Stimulated activated CD4-positive, alpha-beta T cell treated with anti-CD3 and anti-CD28 coated beads, Interleukin-15, amount 100 ng/mL, for 1 hour (primary cell): ENCODE measurements at regions not wholly inside any gene's neighbourhood (a gene's known extent, or its start where the extent isn't known, plus 50 kb on each side); places are given as distances from the start of the nearest gene placed in this dataset.

ENCODE experiments used
- DNase-seq, 2 donors: peaks; one replicate each; pipeline ENCODE4 v3.0.0-alpha.2; 2020; ENCODE audit warnings: low read depth in 1 of 2, low spot score in 1 of 2

DNA sequence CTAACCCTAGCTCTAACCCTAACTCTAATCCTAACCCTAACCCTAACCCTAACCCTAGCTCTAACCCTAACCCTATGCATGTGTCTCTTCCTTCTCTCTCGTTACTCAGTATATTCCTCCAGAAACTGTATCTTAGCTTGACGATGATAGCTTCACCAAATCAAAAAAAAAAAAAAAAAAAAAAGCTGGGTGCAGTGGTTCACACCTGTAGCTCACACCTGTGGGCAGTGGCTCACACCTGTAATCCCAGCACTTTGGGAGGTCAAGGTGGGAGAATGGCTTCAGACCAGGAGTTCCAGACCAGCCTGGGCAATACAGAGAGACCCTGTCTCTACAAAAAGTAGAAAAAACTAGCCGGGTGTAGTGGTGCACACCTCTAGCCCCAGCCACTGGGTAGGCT lies 414.0 kb downstream of the GATA3 start:
- no peak for DNase-seq

DNA sequence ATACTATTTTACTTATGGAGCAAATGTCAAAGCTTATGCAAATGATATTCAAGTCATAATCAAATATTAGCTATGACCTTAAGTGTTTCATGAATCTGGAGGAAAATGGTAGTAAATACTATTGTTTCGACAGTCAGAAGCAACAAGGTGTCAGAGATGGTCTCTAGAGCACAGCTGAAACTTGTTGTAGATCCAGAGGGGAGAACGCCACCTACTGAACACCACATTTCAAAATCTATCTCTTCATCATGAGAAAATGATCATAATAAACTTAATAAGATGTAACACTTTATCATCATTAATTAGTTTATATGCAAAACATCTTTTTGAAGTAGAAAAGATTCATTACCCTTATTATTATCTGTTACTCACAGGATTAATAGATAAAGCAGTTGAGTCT lies 418.7 kb downstream of the GATA3 start:
- no peak for DNase-seq

DNA sequence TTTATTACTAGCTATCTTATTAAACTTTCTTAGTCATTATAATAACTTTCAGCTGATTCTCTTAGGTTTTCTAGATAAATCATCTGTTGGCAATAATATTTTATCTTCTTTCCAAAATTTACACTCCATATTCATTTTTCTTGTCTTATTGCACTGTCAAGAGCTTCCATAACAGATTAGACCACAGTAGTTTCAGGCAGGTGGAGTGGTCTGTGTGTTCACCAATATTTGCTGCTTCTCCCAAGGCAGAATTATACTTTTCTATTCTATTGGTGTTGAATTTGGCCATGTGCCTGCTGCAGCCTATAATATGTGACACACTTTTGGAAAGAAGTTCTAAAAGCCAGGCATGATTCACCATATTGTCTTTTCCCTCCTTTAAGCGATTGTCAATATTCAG lies 422.8 kb downstream of the GATA3 start:
- no peak for DNase-seq

DNA sequence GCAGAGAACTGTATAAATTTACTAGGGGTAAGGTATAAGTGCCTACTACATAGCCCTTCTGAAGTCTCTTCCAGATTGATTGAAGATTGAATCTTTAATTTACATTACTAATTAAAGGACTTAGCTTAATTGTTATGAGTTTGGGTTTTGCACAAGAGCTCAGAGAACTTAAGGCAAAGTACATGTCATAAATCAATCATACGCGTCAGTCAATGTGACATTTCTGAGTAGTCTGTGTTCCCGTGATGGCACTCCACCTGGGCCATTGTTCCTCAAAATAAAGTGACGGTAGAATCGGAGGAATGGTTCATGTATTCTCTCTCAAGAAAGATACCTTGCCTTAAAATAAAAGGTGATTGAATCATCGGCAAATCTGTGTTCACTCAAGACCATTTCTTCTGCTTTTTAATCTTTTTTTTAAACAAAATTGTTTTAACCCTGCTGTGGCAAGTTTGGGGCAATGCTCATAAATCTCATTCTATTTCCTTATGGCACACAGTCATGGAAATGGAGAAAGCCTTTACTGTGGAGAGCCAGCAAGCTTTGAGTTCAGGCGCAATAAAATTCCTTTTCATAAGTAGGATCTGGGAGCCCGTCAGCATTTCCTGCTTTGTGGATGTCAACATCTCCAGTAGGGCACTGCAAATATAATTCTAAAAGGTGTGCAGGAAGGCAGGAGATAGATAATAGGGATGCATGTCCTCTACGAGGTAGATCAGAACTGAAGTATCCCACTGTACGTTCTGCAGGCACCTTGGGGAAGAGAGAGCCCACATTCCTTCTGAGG lies 427.4 kb downstream of the GATA3 start:
- DNase-seq = no peak

DNA sequence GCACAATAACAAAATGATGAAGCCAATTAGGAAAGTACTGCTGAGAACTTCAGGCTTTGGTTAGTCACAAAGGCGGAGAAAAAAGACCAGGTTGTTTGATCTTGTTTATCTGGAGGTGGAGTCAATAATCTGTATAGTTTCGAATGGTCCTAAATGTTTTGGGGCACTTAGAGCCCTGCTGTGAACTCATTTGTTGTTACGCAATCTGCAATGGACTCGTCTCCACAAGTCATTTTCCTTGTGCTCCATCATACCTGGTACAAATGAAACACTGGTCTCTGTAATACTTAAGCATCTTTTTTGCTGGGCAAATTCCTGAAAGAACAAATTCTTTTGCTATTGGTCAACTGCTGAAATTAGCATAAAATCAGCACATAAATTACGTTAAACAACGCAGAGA lies 430.5 kb downstream of the GATA3 start:
- DNase-seq = no peak

DNA sequence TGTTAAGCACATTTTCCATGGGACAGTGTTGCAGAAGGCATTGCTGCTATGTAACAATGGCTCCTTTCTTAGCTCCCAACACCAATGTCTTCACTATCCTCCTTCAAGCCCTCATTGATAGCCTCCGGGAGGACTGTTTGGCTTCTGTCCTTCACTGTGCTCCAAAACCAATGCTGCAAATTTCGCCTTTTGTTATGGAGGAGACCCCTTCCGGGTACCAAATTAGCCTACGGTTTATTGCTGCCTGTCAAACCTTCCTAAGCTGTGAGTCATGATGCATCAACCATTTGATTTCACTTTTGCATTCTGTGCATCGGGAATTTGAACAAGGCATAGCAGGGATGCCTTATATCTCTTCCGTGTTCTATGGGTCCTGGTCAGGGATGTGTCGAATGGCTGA lies 432.9 kb downstream of the GATA3 start:
- no peak for DNase-seq

DNA sequence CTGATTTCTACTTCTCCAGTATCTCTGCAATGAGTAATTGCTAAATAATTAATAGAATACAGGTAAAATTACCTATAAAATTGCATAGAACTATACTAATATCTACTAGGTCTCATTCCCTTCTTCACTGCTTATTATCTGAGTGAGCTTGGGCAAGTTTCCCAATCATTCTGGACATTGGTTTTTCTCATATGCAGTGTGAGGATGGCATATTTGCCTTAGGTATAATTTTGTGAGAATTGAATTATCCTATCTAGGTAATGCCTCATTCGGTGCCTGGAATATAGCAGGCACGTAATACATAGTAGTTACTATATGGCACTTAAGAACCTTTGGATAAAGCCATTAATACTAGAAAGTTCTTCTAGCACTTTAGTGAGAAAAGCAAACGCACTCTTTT lies 434.7 kb downstream of the GATA3 start:
- DNase-seq = no peak

DNA sequence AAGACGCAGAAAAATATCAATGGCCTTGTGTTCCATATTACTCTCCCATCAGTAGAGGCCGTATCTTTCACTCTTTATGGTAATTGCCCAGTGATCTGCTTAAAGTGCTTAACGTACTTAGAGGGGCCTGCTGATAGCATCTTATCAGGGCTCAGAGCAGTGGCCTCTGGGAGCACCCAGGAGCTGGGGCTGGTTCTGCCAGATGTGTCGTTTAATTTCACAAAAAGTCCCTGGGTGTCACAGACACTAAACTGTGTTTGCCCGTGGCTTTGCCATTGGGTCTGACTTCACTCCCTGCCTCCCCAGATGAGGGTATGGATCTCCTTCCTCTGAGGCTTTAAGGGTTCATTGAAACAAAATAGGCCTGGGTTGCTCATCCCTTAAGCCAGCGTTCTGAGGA lies 435.3 kb downstream of the GATA3 start:
- no peak for DNase-seq

DNA sequence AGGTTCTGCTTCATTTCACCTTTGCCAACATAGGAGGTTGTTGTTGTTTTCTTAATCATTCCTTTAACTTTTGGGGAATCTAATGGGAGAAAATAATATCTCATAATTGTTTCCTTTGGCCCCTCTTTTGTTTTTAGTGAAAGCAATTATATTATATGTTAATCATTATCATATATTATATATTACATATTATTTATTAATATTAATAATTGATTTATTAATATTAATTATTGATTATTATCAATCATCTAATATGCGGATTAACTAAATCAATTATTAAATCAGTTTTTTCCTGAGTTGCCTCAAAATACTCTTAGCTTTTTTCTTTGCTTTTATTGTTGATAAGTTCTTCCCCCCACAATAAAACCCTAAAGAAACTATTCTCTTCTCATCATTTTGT lies 443.8 kb downstream of the GATA3 start:
- DNase-seq = no peak

DNA sequence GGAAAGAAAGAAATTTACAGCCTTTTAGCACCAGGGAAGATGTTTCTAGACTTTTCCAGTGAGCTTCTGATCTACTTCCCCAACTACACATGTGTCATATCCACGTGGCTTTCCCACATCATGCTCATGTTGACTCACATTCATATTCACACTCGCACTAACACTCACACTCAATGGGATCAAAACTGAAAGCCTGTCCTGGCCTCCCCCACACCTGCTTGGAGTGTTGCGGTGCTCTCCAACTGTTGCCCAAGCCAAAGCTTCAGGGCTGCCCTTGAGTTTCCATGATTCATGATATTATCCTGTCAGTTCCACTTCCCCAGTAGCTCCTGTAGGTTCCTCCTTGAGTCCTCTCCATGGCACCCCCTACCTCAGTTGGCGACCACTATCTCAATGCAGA lies 444.4 kb downstream of the GATA3 start:
- no peak for DNase-seq

DNA sequence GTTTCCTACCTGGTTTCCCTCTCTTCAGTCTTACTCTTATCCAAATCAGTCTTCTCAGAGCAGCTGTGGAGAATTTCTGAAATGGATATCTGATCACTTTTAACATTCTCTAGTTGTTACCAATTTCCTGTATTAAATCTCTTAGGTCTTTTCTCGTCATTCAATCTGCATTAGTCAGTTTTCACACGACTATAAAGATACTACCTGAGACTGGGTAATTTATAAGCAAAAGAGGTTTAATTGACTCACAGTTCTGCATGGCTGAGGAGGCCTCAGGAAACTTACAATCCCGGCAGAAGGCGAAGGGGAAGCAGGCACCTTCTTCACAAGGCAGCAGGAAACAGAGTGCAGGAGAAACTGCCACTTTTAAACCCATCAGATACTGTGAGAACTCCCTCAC lies 444.8 kb downstream of the GATA3 start:
- no peak for DNase-seq

DNA sequence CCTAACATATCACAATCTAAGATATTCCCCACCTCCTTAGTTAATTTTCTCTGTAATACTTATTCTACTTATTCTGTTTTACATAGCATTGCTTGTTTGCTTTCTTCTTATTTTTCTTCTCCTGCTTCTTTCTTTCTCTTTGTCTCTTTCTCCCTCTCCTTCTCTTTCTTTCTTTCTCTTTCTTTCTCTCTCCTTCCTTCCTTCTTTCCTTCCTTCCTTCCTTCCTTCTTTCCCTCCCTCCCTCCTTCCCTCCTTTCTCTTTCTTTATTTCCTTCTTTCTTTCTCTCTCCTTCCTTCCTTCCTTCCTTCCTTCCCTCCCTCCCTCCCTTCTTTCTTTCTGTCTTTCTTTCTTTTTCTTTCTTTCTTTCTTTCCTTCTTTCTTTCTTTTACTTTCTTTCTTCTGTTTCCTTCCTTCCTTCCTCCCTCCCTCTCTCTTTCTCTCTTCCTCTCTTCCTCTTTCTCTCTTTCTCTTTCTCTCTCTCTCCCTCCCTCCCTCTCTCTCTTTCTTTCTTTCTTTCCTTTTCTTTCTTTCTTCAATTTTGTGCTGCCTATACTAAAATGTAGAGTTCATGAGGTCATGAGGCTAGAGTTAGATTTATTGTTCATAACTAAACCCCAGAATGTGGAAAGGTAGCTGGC lies 445.4 kb downstream of the GATA3 start:
- DNase-seq = no peak

DNA sequence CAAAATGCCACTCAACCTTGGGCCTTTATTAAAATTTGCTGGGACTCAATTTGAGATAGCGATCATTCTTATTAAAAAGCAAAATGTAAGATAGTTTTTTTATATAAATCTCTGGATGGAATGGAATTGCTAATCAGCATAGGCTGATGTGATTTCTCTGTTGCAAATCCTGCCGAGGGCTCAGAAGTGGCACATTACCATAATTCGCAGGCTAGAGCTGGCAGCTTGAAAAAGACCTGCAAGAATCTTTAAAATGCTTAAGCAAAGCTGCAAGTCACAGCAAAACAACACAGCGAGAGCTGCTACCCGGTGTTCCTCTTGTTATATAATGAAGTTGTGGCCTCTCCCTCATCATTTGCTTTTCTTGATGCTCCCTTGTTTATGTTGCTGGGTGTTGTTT lies 448.1 kb downstream of the GATA3 start:
- DNase-seq = no peak

DNA sequence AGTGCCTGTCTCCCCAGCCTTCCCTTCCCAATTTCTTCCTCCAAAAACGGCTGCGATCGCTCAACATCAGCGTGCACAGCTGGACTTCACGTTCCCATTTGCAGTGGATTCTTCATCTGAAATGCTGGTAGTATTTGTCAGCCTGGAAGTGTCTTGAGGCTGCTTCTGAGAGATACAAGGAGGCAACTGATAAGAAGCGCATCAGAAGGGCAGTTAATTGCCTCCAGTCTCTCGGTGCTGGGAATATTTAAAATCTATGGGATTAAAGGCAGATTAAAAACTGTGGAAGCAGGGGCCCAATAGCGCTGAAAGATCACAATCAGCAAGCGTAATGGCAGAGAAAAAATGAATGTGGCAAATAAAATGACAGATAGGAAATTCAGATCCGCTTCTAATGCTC lies 450.0 kb downstream of the GATA3 start:
- DNase-seq = no peak

DNA sequence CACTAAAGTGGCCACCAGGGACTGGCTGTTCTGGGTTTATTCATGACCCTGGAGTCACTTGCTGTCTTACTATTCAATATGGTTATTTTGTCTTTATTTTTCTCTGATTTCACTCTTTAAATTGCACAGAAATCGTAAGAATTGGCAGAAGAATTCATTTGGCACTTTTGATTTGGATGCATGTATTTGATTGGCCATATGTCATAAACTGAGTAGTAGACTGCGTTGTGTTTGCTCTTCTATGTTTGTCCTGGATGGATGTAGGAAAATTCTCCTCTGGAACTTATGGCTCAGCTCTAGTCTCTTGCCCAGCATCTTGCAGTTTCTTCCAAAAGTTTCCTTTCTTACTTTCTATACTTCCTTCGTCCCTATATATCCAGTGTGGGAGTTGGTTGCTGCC lies 452.7 kb downstream of the GATA3 start:
- DNase-seq = no peak

DNA sequence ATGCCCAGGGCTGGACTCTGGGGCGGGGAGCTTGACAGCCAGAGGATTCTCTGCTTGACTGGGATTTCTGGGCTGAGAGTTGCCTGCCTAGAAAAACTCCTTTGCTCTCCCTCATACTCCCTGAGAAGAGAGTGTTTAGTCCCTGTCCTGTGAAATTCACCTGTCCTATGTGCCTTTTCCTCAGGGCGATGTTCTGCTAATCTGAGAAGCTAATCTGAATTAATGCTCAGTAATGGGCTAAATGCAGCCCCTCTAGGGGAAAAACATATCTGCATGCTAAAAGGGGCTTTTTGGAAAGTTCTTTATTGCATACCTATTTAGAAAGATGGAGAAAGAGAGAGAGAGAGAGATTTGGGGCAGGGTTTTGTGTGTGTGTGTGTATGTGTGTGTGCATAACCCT lies 454.4 kb downstream of the GATA3 start:
- no peak for DNase-seq

DNA sequence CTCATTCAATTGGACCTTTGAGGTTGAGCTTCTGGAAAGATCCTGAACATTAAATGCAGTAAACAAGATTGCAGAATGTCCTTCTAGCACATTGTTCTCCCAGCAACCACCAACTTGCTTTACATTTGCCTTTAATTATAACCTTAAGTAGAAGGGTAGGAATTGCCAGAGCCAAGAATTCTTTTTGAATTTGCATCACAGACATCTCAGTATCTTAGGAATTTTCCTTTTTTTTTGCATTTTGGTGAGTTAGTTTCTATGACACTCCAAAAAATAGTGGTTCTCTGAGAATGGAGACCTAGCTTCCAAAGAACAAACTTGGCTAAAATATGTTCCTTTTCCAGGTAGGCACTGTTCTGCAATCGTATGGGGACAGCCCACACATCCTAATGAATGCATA lies 456.0 kb downstream of the GATA3 start:
- no peak for DNase-seq

DNA sequence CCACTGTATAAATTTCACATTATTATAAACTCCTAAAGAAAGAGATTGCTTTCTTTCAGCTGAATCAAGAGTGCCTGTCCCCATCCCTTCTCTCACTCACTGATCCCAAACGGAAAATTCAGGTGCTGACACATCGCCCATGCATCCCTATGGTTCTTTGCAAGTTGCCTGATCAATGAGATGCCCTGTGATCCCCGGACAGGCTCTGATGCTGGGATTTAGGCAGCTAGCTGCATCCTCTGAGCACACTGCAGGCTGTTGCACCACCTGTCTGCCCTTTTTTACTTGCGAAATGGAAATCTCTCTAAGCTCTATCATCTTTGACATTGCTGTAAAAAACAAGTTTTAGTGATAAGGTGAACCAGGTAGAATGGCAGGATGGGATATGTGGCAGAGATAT lies 456.5 kb downstream of the GATA3 start:
- no peak for DNase-seq

DNA sequence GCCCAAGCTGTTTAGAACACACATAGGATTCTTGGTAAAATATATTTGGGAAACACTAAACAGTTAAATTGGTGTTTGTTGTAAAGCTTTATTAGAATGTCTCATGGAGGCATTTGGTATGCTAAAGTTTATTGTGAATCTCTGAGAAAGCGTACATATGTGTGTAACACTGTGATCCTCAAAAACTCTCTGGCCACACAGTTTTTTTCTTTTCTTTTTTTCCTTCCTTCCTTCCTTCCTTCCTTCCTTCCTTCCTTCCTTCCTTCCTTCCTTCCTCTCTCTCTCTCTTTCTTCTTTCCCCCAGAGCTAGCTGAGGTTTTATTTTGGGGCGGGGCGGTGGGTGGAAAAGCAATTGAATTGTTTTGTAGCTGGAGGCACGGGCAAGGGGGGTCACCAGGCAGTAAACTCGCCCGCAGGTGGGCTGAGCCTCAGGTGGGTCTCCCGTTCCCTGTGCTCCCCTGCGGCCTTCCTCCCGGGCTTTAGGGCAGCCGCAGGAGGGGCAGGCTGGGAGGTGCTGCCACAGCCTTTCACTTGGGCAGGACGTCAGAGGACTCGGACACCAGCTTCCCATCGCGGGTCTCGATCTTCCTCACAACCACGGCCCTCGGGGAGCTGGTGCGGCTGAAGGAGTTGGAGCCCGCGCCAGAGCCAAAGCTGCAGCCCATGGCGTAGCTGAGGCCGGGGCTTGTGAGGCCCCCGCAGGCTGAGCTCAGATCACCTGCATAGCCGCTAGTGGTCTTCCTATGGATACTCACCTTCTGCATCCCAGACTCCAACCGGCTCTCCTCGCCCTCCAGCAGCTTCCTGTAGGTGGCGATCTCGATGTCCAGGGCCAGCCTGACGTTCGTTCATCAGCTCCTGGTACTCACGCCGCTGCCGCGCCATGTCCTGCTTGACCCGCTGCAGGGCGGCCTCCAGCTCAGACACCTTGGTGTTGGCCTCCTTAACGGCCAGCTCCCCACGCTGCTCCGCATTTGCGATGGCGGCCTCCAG lies 459.0 kb downstream of the GATA3 start:
- no peak for DNase-seq

DNA sequence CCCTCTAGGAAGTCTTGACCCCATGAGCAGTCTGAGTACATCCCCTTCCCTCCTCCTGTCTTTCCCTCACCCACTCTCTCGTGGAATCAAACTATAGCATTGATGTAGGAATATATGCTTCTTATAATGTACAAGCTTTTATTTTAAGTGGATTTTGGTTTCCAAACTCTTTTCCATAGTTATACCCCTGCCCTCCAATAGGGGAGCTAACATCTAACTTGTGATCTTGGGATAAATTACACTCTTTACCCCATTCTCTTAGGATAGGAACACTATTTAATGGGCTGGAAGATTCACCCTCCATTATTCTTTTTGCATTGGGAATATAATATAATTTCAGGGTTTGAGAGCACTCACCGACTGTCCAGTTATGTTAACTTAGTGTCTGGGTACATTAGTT lies 465.9 kb downstream of the GATA3 start:
- DNase-seq = no peak

DNA sequence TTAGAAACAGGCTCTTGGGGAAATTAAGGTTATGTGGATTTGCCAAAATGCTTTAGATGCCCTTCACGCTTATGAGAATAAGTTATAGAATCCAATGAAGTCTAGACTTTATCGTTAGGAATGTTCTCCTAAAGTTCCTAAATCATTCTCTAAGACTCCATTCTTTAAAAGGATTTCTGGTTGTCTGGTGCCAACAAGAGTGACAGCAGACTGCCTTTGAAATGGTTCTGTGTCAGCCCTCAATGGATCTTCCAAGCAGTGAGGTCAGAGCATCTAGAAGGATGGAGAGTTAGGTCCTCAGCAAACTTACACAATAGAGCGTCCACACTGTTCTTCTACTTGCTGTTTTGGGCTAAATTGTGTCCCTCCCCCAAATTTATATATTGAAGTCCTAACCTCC lies 473.3 kb downstream of the GATA3 start:
- DNase-seq = no peak

DNA sequence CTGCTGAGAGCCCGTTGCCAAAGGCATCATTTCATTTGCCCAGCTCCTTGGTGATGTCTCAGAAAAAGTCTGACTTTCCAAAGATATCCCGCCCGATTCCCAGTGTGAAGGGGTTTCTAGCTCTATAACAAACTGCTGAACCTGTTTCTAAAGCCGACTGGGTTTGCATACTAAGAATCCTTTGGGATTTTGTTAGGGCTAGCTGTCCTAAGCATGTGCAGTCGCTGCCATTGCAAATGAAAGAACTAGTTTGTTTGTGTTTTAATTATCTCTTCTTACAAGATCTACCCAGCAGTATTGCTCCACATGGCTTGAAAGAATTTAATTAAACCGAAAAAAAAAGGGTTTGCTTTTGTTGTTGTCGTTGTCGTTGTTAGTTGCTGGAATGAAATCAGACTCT lies 476.6 kb downstream of the GATA3 start:
- DNase-seq = no peak
